Loucy (cell line): ENCODE measurements at regions not wholly inside any gene's neighbourhood (a gene's known extent, or its start where the extent isn't known, plus 50 kb on each side); places are given as distances from the start of the nearest gene placed in this dataset.

ENCODE experiments used
- EZH2phosphoT487 ChIP-seq: fragments of 200-600 bp; IDR thresholded peaks from 2 replicates; pipeline ENCODE4 v1.6.1; 2018; ENCODE audit warnings: antibody characterized with exemption, mild to moderate bottlenecking, moderate library complexity, borderline replicate concordance
- TF ChIP-seq, protein P1 (sequence below): fragments of 200-600 bp; sonication (generic); conservative IDR thresholded peaks from 2 replicates; pipeline ENCODE4 v1.5.1; 2014; ENCODE audit warnings: mild to moderate bottlenecking, antibody characterized with exemption, low read length

DNA sequence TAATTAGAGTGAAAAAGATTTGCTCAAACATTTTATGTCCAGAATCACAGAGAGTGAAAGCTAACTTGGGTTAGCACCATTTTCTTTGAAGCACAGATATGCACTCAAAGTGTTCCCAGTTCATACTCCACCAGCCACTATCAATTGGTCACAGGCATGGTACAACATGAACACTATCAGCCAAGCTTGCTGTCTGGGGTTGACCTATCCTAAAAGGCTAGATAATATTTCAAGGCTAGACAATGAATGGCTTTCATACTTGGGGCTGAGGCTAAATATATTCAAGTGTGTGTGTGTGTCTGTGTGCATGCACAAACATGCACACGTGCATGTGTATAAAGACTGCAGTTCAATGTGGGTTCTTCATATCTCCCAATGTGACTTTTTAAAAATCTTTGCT, 783.0 kb upstream of the GJE1 start:
- TF ChIP-seq, protein P1, sequence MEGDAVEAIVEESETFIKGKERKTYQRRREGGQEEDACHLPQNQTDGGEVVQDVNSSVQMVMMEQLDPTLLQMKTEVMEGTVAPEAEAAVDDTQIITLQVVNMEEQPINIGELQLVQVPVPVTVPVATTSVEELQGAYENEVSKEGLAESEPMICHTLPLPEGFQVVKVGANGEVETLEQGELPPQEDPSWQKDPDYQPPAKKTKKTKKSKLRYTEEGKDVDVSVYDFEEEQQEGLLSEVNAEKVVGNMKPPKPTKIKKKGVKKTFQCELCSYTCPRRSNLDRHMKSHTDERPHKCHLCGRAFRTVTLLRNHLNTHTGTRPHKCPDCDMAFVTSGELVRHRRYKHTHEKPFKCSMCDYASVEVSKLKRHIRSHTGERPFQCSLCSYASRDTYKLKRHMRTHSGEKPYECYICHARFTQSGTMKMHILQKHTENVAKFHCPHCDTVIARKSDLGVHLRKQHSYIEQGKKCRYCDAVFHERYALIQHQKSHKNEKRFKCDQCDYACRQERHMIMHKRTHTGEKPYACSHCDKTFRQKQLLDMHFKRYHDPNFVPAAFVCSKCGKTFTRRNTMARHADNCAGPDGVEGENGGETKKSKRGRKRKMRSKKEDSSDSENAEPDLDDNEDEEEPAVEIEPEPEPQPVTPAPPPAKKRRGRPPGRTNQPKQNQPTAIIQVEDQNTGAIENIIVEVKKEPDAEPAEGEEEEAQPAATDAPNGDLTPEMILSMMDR: no peak
- no peak for TF ChIP-seq EZH2phosphoT487
